Mucosa of rectum (tissue), 2 donors: ENCODE measurements at regions not wholly inside any gene's neighbourhood (a gene's known extent, or its start where the extent isn't known, plus 50 kb on each side); places are given as distances from the start of the nearest gene placed in this dataset.

Experiments used
- H3K27ac ChIP-seq, 2 donors: one replicate each; pipeline ENCODE4 v1.7.0; 2013; ENCODE audit warnings: inconsistent platforms in 2 of 2, low read depth in 2 of 2, low read length in 2 of 2
- H3K27me3 ChIP-seq, 2 donors: one replicate each; pipeline ENCODE4 v1.7.0; 2013; ENCODE audit warnings: low read length in 2 of 2; ENCODE audit not compliant: control insufficient read depth in 2 of 2, insufficient read depth in 2 of 2
- H3K36me3 ChIP-seq, 2 donors: one replicate each; pipeline ENCODE4 v1.7.0; 2013; ENCODE audit warnings: low read length in 2 of 2; ENCODE audit not compliant: control insufficient read depth in 2 of 2, insufficient read depth in 2 of 2
- H3K4me1 ChIP-seq, 2 donors: one replicate each; pipeline ENCODE4 v1.7.0; 2013; ENCODE audit warnings: low read length in 2 of 2, mild to moderate bottlenecking in 1 of 2; ENCODE audit not compliant: control insufficient read depth in 2 of 2, insufficient read depth in 2 of 2
- H3K4me3 ChIP-seq, 2 donors: one replicate each; pipeline ENCODE4 v1.7.0; 2013; ENCODE audit warnings: low read length in 2 of 2
- H3K9ac ChIP-seq, 2 donors: one replicate each; pipeline ENCODE4 v1.7.0; 2013; ENCODE audit warnings: low read length in 2 of 2, low read depth in 1 of 2, mild to moderate bottlenecking in 1 of 2
- H3K9me3 ChIP-seq, 2 donors: one replicate each; pipeline ENCODE4 v1.7.0; 2013; ENCODE audit warnings: low read length in 2 of 2; ENCODE audit not compliant: control insufficient read depth in 2 of 2
- donor health status: healthy.
- donor health status: Normal muscosa, but diverticular disease.

DNA sequence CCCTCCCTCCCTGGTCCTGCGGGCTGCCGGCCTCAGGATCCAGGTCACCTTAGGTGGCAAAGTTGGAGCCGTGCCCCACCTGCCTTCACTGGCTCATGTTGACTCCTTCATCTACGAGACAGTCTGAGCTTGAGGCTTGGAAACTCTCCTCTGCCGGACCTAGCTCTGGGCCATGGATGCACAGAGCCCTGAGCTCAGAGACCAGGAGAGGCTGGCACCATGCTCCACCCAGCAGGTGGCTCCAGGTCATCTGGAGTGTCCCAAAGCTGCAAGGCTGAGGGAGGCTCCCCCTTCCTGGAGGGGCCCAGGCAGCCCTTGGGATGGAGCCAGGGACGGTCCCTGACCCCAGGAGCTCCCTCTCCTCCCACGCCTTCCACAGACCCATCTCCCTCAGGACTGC lies 81.3 kb downstream of the PDGFA start:
- Histone ChIP-seq H3K4me1 (peaks cover 0 to 9% of the 10 kb centered on the region in 2 donors), H3K4me3 (no peak overlapping the region), H3K27ac (no peak overlapping the region), H3K9me3 (no peaks in the 10 kb centered on the region), H3K9ac (no peak overlapping the region), H3K36me3 (no peaks in the 10 kb centered on the region), H3K27me3 (no peaks in the 10 kb centered on the region)

DNA sequence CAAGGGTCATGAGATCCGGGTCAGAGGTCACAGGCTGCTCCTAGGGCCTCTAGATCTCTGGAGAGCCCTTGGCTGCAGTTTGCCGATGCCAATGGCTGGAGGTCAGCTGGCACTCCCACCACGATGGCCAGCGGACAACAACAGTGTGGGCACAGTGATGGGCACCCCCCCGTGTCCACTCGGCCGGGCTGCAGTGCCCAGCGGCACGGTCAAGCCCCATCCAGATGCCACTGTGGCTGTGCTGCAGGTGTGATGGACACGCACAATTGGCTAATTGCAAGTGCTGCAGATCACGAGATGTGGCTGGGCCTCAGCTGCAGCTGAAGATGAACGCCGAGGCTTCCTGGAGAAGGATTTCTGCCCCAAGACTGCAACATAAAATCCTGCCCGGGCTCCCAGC lies 80.7 kb downstream of the PDGFA start:
- H3K9me3 ChIP-seq: no peaks in the 10 kb centered on the region
- no peak overlapping the region for H3K27ac ChIP-seq
- no peak overlapping the region for H3K9ac ChIP-seq
- no peaks in the 10 kb centered on the region for H3K36me3 ChIP-seq
- H3K4me3 ChIP-seq: no peak overlapping the region
- no peaks in the 10 kb centered on the region for H3K27me3 ChIP-seq
- H3K4me1 ChIP-seq: peaks cover 0 to 9% of the 10 kb centered on the region in 2 donors

DNA sequence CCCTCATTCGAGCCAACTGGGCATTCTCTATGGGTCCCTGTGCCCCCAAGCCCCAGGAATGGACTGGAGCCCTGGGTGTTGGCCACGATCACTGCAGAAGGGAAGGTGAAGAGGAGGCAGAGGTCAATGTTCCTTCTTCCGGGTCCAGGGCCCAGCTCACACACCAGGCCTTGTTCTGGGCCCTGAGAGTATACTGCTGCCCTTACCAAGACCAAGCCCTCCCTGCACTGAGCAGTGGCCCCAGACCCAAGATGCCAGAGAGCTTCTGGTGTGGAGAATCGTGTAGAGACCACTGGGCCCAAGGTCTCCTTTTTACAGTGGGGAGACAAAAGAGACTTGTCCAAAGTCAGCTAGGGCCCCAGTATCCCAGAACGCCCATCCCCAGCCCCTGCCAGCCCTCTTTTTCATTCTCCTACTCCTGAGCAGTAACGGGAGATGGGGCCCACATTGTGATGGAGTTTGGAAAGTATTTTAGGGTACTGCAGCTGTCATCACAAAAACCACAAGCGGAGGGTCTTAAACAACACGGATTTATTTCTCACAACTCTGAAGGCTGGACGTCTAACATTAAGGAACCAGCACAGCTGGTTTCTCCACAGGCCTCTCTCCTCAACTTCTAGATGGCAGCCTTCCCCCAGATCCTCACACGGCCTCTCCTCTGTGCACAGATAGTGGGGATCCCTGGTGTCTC lies 79.4 kb downstream of the PDGFA start:
- Histone ChIP-seq H3K9me3 (no peaks in the 10 kb centered on the region), H3K4me1 (peaks cover 0 to 5% of the 10 kb centered on the region in 2 donors), H3K36me3 (no peaks in the 10 kb centered on the region), H3K27me3 (no peaks in the 10 kb centered on the region), H3K9ac (no peak overlapping the region), H3K27ac (no peak overlapping the region), H3K4me3 (no peak overlapping the region)

DNA sequence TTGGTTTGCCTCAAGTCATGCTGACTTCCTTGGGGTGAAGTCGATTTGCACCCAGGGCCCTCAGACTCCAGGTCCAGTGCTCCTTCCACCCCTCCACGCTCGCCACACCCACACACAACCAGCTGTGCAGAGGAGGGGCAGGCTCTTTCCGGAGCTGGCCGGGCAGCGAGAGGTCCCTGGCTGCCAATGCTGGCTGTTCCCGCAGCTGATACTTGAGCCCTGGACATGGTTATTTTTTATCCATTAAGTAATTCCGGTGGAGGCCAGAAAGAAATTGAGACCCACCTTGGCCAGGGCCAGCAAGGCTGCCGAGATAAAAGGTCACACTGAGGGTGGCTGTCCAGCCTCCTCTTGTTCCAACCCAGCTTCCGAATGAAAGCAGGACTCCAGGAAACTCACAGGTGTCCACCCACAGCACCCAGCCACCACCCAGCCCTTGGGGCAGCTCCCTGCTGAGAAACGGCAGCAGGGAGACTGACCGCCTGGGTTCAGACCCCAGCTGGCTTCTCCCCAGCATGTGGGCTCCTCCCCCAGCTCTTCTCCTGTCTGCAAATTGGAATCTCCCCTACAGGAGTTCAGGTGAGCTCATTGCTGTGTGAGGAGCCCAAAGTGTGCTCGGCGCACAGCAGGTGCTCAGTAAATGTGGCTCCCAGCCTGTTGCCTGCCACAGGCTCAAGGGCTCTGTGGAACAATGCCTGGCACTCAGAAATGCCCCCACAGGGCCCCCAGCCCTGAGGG lies 77.8 kb downstream of the PDGFA start:
- no peaks in the 10 kb centered on the region for H3K36me3 ChIP-seq
- no peak overlapping the region for H3K27ac ChIP-seq
- H3K4me1 ChIP-seq: no peaks in the 10 kb centered on the region
- H3K9me3 ChIP-seq: no peaks in the 10 kb centered on the region
- H3K27me3 ChIP-seq: no peaks in the 10 kb centered on the region
- no peak overlapping the region for H3K9ac ChIP-seq
- no peak overlapping the region for H3K4me3 ChIP-seq

DNA sequence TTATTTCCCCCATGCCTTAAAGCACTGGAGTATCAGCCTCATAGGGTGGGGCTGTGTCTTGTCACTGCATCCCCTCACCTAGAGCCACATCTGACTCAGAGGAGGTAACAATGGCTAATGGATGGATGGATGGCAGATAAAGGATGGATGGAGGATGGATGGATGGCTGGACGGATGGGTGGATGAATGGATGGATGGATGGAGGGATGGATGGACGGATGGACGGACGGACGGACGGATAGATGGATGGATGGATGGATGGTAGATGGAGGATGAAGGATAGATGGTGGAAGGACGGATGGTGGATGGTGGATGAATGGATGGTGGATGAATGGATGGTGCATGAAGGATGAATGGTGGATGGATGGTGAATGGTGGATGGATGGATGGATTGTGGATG lies 77.2 kb downstream of the PDGFA start:
- Histone ChIP-seq H3K4me3 (no peak overlapping the region), H3K27ac (no peak overlapping the region), H3K27me3 (no peaks in the 10 kb centered on the region), H3K36me3 (no peaks in the 10 kb centered on the region), H3K4me1 (no peaks in the 10 kb centered on the region), H3K9ac (no peak overlapping the region), H3K9me3 (no peaks in the 10 kb centered on the region)

DNA sequence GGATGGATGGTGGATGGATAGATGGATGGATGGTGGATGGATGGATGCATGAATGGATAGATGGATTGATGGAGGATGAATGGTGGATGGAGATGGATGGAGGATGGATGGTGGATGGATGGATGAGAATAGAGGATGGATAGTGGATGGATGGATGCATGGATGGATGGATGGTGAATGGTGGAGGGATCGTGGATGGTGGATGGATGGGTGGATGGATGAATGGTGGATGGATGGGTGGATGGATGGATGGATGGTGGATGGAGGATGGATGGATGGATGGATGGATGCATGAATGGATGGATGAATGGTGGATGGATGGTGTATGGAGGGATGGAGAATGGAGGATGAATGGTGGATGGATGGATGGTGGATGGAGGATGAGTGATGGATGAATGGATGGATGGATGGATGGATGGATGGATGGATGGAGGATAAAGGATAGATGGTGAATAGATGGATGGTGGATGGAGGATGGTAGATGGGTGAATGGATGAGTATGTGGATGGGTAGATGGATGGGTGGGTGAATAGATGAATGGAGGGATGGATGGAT lies 76.3 kb downstream of the PDGFA start:
- no peak overlapping the region for H3K27ac ChIP-seq

DNA sequence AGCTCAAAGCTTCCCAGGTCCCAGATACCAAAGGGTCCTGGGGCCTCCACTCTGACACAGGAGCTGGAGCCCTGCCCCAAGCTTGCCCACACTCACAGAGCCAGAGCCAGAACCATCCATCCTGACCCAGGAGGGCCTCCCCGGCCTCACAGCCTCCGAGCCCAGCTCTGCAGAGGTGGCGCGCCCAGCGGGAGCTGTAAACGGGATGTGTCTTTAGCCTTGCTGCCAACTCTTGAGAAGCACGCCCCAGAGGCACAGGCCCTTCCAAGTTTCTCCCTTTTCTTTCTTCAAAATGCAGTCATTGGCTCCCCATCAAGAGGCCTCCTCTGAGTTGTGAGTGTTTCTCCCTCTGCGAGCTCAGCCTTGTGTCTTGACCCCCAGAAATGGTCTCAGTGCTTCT lies 75.0 kb downstream of the PDGFA start:
- H3K9me3 ChIP-seq: no peaks in the 10 kb centered on the region
- no peaks in the 10 kb centered on the region for H3K4me1 ChIP-seq
- H3K27ac ChIP-seq: no peak overlapping the region
- no peaks in the 10 kb centered on the region for H3K36me3 ChIP-seq
- no peak overlapping the region for H3K9ac ChIP-seq
- no peak overlapping the region for H3K4me3 ChIP-seq
- H3K27me3 ChIP-seq: peaks cover 3% of the 10 kb centered on the region in 2 donors

More for the DNA sequence above, 76.3 kb downstream of the PDGFA start:
- no peaks in the 10 kb centered on the region for H3K27me3 ChIP-seq
- no peaks in the 10 kb centered on the region for H3K4me1 ChIP-seq
- H3K36me3 ChIP-seq: no peaks in the 10 kb centered on the region
- H3K4me3 ChIP-seq: no peak overlapping the region
- no peak overlapping the region for H3K9ac ChIP-seq
- H3K9me3 ChIP-seq: no peaks in the 10 kb centered on the region

DNA sequence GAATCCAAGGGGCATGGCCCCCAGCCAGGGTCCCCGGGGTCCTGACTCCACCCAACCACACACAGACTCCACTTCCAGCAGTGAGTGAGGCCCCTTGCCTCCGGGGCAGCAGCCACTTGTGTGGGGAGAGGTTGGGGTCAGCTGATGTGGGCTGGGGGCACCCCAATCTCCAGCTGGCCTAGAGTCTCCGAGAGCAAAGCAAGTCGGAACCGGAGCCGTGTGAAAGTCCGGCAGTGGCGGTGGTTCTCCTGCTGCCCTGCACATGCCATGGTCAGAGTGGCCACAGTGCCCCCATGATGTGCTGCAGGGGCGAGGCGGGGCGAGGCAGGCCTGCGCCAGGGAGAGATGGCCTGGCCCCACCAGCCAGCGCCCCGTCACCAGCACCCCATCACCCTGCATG lies 74.6 kb downstream of the PDGFA start:
- Histone ChIP-seq H3K4me1 (no peaks in the 10 kb centered on the region), H3K27ac (no peak overlapping the region), H3K4me3 (no peak overlapping the region), H3K9ac (no peak overlapping the region), H3K27me3 (peaks cover 3% of the 10 kb centered on the region in 2 donors), H3K9me3 (no peaks in the 10 kb centered on the region), H3K36me3 (no peaks in the 10 kb centered on the region)

DNA sequence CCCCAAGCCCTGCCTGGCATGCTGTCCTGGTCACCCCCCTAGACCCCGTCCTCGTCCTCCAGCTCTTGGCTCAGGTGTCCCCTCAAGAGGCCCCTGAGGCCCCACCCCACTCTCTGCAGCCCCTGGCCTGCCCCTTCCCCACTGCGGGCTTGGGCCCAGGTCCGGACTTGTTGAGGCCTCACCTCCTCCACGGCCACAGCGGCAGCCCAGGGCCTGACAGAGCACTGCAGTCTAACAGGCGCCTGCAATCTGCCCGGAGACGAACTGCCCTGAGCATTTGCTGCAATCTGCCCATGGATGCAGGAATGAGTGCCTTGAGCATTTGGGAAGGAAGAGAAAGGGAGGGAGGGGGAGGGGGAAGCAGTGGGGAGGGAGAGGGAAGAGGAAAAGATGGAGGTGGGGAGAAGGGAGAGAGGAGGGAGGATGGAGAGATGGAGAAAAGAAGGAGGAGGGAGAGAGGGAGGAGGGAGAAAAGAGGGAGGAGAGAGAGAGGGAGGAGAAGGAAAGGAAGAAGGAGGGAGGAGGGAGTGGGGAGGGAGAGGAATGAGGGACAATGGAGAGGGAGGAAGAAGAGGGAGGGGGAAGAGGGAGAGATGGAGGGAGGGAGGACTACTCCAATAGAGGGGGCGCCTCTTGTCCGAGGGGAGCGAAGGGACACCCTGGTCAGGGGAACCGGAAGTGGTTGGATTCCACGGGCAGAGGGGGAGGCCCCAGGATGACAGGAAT lies 73.9 kb downstream of the PDGFA start:
- Histone ChIP-seq H3K36me3 (no peaks in the 10 kb centered on the region), H3K4me1 (no peaks in the 10 kb centered on the region)

More for the DNA sequence above, 73.9 kb downstream of the PDGFA start:
- no peak overlapping the region for H3K4me3 ChIP-seq
- no peak overlapping the region for H3K27ac ChIP-seq
- no peak overlapping the region for H3K9ac ChIP-seq
- no peaks in the 10 kb centered on the region for H3K9me3 ChIP-seq
- H3K27me3 ChIP-seq: peaks cover 3% of the 10 kb centered on the region in 2 donors
